Endothelial cell (in vitro differentiated cells): ENCODE measurements at regions not wholly inside any gene's neighbourhood (a gene's known extent, or its start where the extent isn't known, plus 50 kb on each side); places are given as distances from the start of the nearest gene placed in this dataset.

Experiments used
- DNase-seq: peaks from one replicate; pipeline ENCODE4 v3.0.0; 2021; ENCODE audit warnings: low spot score
- H3K27ac Mint-ChIP-seq: one replicate; pipeline ENCODE4 v1.8.0; 2021; ENCODE audit warnings: mixed read lengths, inconsistent platforms; ENCODE audit not compliant: unreplicated experiment
- H3K27me3 Mint-ChIP-seq: one replicate; pipeline ENCODE4 v1.8.0; 2021; ENCODE audit warnings: mild to moderate bottlenecking, moderate library complexity, mixed read lengths, inconsistent platforms; ENCODE audit not compliant: unreplicated experiment
- H3K36me3 Mint-ChIP-seq: one replicate; pipeline ENCODE4 v1.8.0; 2021; ENCODE audit warnings: mild to moderate bottlenecking, low read depth, mixed read lengths, inconsistent platforms; ENCODE audit not compliant: unreplicated experiment
- H3K4me1 Mint-ChIP-seq: one replicate; pipeline ENCODE4 v1.8.0; 2021; ENCODE audit warnings: mild to moderate bottlenecking, mixed read lengths, inconsistent platforms; ENCODE audit not compliant: unreplicated experiment
- H3K4me3 Mint-ChIP-seq: one replicate; pipeline ENCODE4 v1.8.0; 2021; ENCODE audit warnings: mild to moderate bottlenecking, mixed read lengths, inconsistent platforms; ENCODE audit not compliant: unreplicated experiment
- H3K9me3 Mint-ChIP-seq: one replicate; pipeline ENCODE4 v1.8.0; 2021; ENCODE audit warnings: mixed read lengths, inconsistent platforms; ENCODE audit not compliant: unreplicated experiment
- TF ChIP-seq, protein P1 (sequence below): fragments of 200-600 bp; sonication (generic); IDR thresholded peaks from one replicate; pipeline ENCODE4 v1.5.0; 2021; ENCODE audit warnings: antibody characterized with exemption; ENCODE audit not compliant: unreplicated experiment

DNA sequence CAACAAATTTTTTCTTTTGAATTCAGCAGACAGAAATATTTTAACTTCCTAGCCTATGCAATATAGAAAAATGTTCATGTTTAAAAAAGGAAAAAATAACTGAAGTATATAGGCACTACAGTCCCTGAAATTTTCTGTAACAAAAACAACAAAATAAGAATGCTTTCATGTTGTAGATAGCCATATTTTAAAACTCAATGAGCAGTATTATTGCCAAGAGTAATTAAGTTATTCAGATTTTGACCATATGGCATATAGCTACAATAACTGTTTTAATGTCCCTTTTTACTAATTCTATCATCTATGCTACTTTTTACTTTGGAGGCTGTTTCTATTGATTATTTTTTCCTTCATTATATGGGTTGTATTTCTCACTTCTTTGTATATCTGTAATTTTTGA is 283.3 kb upstream of the RIMS1 start:
- no peak overlapping the region for H3K27ac Mint-ChIP-seq
- peaks cover 9% of the 10 kb centered on the region for H3K4me1 Mint-ChIP-seq
- no peaks in the 10 kb centered on the region for H3K36me3 Mint-ChIP-seq
- H3K4me3 Mint-ChIP-seq = no peak overlapping the region
- H3K9me3 Mint-ChIP-seq = no peaks in the 10 kb centered on the region
- no peak for DNase-seq
- peaks cover 3% of the 10 kb centered on the region for H3K27me3 Mint-ChIP-seq
- TF ChIP-seq, protein P1, sequence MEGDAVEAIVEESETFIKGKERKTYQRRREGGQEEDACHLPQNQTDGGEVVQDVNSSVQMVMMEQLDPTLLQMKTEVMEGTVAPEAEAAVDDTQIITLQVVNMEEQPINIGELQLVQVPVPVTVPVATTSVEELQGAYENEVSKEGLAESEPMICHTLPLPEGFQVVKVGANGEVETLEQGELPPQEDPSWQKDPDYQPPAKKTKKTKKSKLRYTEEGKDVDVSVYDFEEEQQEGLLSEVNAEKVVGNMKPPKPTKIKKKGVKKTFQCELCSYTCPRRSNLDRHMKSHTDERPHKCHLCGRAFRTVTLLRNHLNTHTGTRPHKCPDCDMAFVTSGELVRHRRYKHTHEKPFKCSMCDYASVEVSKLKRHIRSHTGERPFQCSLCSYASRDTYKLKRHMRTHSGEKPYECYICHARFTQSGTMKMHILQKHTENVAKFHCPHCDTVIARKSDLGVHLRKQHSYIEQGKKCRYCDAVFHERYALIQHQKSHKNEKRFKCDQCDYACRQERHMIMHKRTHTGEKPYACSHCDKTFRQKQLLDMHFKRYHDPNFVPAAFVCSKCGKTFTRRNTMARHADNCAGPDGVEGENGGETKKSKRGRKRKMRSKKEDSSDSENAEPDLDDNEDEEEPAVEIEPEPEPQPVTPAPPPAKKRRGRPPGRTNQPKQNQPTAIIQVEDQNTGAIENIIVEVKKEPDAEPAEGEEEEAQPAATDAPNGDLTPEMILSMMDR = no peak

DNA sequence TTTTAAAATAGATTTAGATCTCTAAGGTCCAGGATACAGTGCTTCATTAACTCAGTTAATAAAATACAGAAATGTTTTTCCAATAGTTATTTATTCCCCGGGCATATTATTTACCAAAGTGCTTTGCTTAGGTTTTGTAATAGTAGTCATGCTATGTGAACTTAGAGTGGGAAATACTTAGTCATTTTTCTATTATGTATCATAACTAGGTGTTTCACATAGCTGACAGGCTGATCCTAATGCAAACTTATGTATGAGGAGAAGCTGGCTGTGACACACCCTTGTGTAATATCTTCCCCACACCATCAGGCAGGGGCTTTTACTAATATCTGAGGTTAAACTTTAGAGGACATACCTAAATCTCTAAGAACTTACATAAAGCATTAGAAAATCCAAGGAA is 277.7 kb upstream of the RIMS1 start:
- no peak overlapping the region for H3K27ac Mint-ChIP-seq
- no peak overlapping the region for H3K4me3 Mint-ChIP-seq
- peaks cover 3% of the 10 kb centered on the region for H3K27me3 Mint-ChIP-seq
- H3K4me1 Mint-ChIP-seq = peaks cover 6% of the 10 kb centered on the region
- no peaks in the 10 kb centered on the region for H3K9me3 Mint-ChIP-seq
- DNase-seq = no peak
- TF ChIP-seq, protein P1 = no peak
- no peaks in the 10 kb centered on the region for H3K36me3 Mint-ChIP-seq

DNA sequence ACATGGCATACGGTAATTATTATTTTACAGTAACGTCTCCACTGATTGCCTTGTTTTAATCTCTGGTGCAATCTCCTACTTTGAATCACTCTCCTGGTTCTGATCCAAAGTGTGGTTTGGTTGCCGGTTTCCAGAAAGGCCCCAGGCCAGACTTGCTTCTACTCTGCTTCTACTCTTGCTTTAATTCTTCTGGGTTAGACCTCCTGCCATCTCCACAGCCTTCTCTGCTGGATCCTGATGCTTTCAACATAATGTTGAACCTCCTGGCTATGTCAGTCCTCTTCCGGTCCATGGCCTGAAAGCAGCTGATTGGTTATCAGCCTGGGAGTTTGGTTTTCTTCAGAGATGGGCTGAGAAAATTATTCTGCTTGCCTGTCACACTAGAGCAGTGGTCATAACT is 266.5 kb upstream of the RIMS1 start:
- peaks cover 2% of the 10 kb centered on the region for H3K27me3 Mint-ChIP-seq
- H3K9me3 Mint-ChIP-seq = peaks cover 4% of the 10 kb centered on the region
- H3K4me1 Mint-ChIP-seq = no peaks in the 10 kb centered on the region
- no peak overlapping the region for H3K4me3 Mint-ChIP-seq
- TF ChIP-seq, protein P1 = no peak
- no peak for DNase-seq
- H3K36me3 Mint-ChIP-seq = no peaks in the 10 kb centered on the region
- no peak overlapping the region for H3K27ac Mint-ChIP-seq

DNA sequence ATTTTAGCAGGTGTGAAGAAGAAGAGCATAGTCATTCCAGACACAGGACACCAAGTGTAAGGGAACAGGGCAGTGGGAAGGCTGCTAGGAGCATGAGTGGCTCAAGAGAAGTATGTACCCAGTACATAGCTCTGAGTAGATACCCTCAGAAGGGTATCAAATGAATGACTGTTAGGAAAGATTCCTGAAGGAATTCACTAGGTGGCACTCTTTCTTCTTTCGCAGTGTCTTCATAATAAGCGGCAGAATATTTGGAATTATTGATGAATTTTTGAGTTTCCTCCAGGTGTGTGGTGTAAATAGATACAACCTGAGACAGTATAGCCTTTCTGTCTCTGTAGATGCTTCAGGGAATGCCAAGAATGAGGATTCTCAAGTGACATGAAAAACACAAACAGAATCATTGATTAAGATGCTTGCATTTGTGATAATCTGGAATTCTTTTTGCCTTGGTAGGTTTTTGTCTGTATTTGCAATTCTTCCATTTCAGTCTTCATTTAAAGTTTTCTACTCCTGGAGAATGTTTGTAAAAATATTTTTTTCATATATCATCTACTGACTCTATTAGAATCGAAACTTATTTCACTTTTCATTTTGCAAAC is 264.3 kb upstream of the RIMS1 start:
- Mint-ChIP-seq H3K27me3 (peaks cover 2% of the 10 kb centered on the region), H3K36me3 (no peaks in the 10 kb centered on the region), H3K4me1 (no peaks in the 10 kb centered on the region), H3K9me3 (peaks cover 11% of the 10 kb centered on the region), H3K4me3 (no peak overlapping the region), H3K27ac (no peak overlapping the region)
- TF ChIP-seq, protein P1 = peak; percentile 49
- DNase-seq = no peak

DNA sequence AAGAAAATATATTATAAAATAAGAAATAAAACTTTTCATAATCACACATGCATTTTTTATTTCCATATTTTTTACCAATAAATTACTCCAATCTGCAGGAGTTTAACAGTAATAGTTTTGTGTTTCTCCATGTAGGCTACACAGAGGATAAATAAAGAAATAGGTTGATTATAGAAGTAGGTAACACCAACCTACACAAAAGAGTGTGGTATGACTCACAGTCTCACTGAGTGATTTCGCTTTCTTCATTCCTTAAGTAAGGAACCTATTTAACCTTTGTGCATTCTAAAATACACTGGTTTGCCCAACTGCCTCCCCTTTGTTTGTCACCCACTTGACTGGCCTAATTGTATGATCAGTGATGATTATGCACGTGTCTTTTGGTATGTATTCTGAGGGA is 244.2 kb upstream of the RIMS1 start:
- no peak overlapping the region for H3K4me3 Mint-ChIP-seq
- H3K27ac Mint-ChIP-seq = no peak overlapping the region
- no peaks in the 10 kb centered on the region for H3K27me3 Mint-ChIP-seq
- TF ChIP-seq, protein P1 = no peak
- no peaks in the 10 kb centered on the region for H3K36me3 Mint-ChIP-seq
- H3K4me1 Mint-ChIP-seq = no peaks in the 10 kb centered on the region
- H3K9me3 Mint-ChIP-seq = no peaks in the 10 kb centered on the region
- DNase-seq = no peak
